HepG2 (cell line): ENCODE measurements at regions not wholly inside any gene's neighbourhood (a gene's known extent, or its start where the extent isn't known, plus 50 kb on each side); places are given as distances from the start of the nearest gene placed in this dataset.

Experiments used
- ATAC-seq: fragments of 200-7000 bp; cut with Tn5 transposase; 3 replicates; pipeline ENCODE4 v1.9.1; 2020; ENCODE audit warnings: mild to moderate bottlenecking, moderate library complexity
- BruUV-seq: library from RNA; stranded (reverse); fragments of 400-500 nt; replicated peaks from 2 replicates; lab custom pipeline; 2021; lab: Mats Ljungman, UMichigan
- CTCF ChIA-PET: fragments of 300-600 bp; formaldehyde crosslinking; extraction: SDS; loops from one replicate; lab custom pipeline; 2021; ENCODE audit warnings: low total read pairs, inconsistent platforms, low intra/inter-chr PET ratio; lab: Yijun Ruan, JAX
- POLR2A ChIA-PET: fragments of 350-600 bp; sonication (Branson Sonifier 250); formaldehyde crosslinking; loops from one replicate; lab custom pipeline; 2020; ENCODE audit warnings: antibody characterized with exemption, inconsistent platforms; lab: Yijun Ruan, JAX
- DNase-seq: peaks from one replicate; pipeline ENCODE4 v3.0.0-alpha.2; 2015; ENCODE audit warnings: low spot score
- FAIRE-seq: peaks from 3 replicates; lab custom pipeline; 2011; peaks lifted over from hg19 to GRCh38; lab: Jason Lieb, UNC
- H2AFZ ChIP-seq: one replicate; pipeline ENCODE4 v1.6.1; 2011; ENCODE audit warnings: low read length, inconsistent platforms
- H3K27ac ChIP-seq: fragments of 300-600 bp; 3 replicates; pipeline ENCODE4 v1.8.0; 2011; ENCODE audit warnings: mixed run types, mild to moderate bottlenecking, mixed read lengths, low read length, inconsistent platforms; ENCODE audit not compliant: insufficient read depth; ENCODE audit errors: extremely low read length
- H3K27me3 ChIP-seq, 2 experiments: fragments of 200-600 bp in 1 of 2; 2 replicates in 1 of 2; 3 replicates in 1 of 2; pipeline versions ENCODE4 v1.6.0 to v1.8.0; 2011; ENCODE audit warnings: low read length in 2 of 2, mild to moderate bottlenecking in 2 of 2, moderate library complexity in 2 of 2, inconsistent platforms in 1 of 2; ENCODE audit not compliant: insufficient read depth in 2 of 2, control insufficient read depth in 1 of 2
- H3K36me3 ChIP-seq, 2 experiments: fragments of 200-600 bp in 1 of 2; replicated peaks in 1 of 2; 2 replicates in 1 of 2; 3 replicates in 1 of 2; pipeline versions ENCODE4 v1.5.1 to v1.8.0; 2011; ENCODE audit warnings: low read length in 2 of 2, inconsistent platforms in 1 of 2; ENCODE audit not compliant: insufficient read depth in 2 of 2, control insufficient read depth in 1 of 2
- H3K4me1 ChIP-seq: 2 replicates; pipeline ENCODE4 v1.5.1; 2012; ENCODE audit warnings: low read length, inconsistent platforms; ENCODE audit not compliant: insufficient read depth
- H3K4me2 ChIP-seq: 2 replicates; pipeline ENCODE4 v1.6.0; 2011; ENCODE audit warnings: low read depth, low read length, inconsistent platforms
- H3K4me3 ChIP-seq, 3 experiments: fragments of 200-600 bp in 1 of 3; sonication (generic), shearing (Covaris generic) in 1 of 3; replicated peaks in 1 of 3; 2 replicates each; pipeline ENCODE4 v1.5.1; 2011 to 2016; ENCODE audit warnings: low read length in 3 of 3, inconsistent platforms in 2 of 3, low read depth in 2 of 3, mild to moderate bottlenecking in 2 of 3, control low read depth in 1 of 3, mixed read lengths in 1 of 3; ENCODE audit not compliant: insufficient read depth in 1 of 3
- H3K79me2 ChIP-seq: one replicate; pipeline ENCODE4 v1.6.1; 2011; ENCODE audit warnings: low read length, inconsistent platforms; ENCODE audit not compliant: insufficient read depth
- H3K9ac ChIP-seq: 2 replicates; pipeline ENCODE4 v1.6.0; 2011; ENCODE audit warnings: mild to moderate bottlenecking, low read depth, low read length, inconsistent platforms; ENCODE audit not compliant: insufficient read depth
- H3K9me3 ChIP-seq: 2 replicates; pipeline ENCODE4 v1.5.1; 2012; ENCODE audit warnings: mild to moderate bottlenecking, low read length
- H4K20me1 ChIP-seq: 2 replicates; pipeline ENCODE4 v1.6.0; 2011; ENCODE audit warnings: inconsistent platforms, mild to moderate bottlenecking, low read length, moderate library complexity; ENCODE audit not compliant: insufficient read depth
- ARNT ChIP-seq: fragments of 450-650 bp; IDR thresholded peaks from 2 replicates; pipeline ENCODE4 v1.6.1; 2017
- BRCA1 ChIP-seq: sonication (generic); formaldehyde crosslinking; IDR thresholded peaks from 2 replicates; pipeline ENCODE4 v1.4.0; 2020; ENCODE audit warnings: missing genetic modification reagents
- HOXA9 ChIP-seq: sonication (generic); formaldehyde crosslinking; IDR thresholded peaks from 2 replicates; pipeline ENCODE4 v1.8.1; 2022; ENCODE audit warnings: missing genetic modification reagents, mild to moderate bottlenecking, moderate library complexity, borderline replicate concordance
- MAZ ChIP-seq, 2 experiments: sonication (generic) in 1 of 2; formaldehyde crosslinking in 1 of 2; IDR thresholded peaks; 2 replicates each; pipeline versions ENCODE4 v1.5.0 to v1.6.1; 2012 to 2020; ENCODE audit warnings: low read depth in 2 of 2, mild to moderate bottlenecking in 2 of 2, borderline replicate concordance in 1 of 2, improper control_type of control experiment in 1 of 2, low read length in 1 of 2, missing genetic modification reagents in 1 of 2, moderate library complexity in 1 of 2
- POLR2G ChIP-seq: fragments of 200-400 bp; formaldehyde crosslinking; IDR thresholded peaks from 2 replicates; pipeline ENCODE4 v1.6.1; 2018; ENCODE audit warnings: mild to moderate bottlenecking, low read depth, low read length, moderate library complexity
- RNF2 ChIP-seq: fragments of 450-650 bp; conservative IDR thresholded peaks from 2 replicates; pipeline ENCODE4 v1.6.1; 2016; ENCODE audit warnings: low read depth
- TOPORS ChIP-seq: sonication (generic); formaldehyde crosslinking; IDR thresholded peaks from 2 replicates; pipeline ENCODE4 v1.8.0; 2023; ENCODE audit warnings: mild to moderate bottlenecking, missing genetic modification reagents
- ZBTB42 ChIP-seq: sonication (generic); formaldehyde crosslinking; IDR thresholded peaks from 2 replicates; pipeline ENCODE4 v1.5.0; 2020; ENCODE audit warnings: mild to moderate bottlenecking, missing genetic modification reagents
- ZBTB43 ChIP-seq: sonication (generic); formaldehyde crosslinking; conservative IDR thresholded peaks from 2 replicates; pipeline ENCODE4 v1.4.0; 2020; ENCODE audit warnings: missing genetic modification reagents
- ZFP90 ChIP-seq: sonication (generic); formaldehyde crosslinking; IDR thresholded peaks from 2 replicates; pipeline ENCODE4 v1.8.0; 2022; ENCODE audit warnings: missing genetic modification reagents, mild to moderate bottlenecking, inconsistent platforms, borderline replicate concordance
- ZNF205 ChIP-seq: IDR thresholded peaks from 2 replicates; pipeline ENCODE4 v1.6.1; 2018; ENCODE audit warnings: missing biosample characterization, missing genetic modification reagents
- ZNF230 ChIP-seq: sonication (generic); formaldehyde crosslinking; IDR thresholded peaks from 2 replicates; pipeline ENCODE4 v1.4.0; 2020; ENCODE audit warnings: mild to moderate bottlenecking, missing genetic modification reagents
- ZNF501 ChIP-seq: sonication (generic); formaldehyde crosslinking; IDR thresholded peaks from 2 replicates; pipeline ENCODE4 v1.5.1; 2020; ENCODE audit warnings: mild to moderate bottlenecking, moderate library complexity, missing genetic modification reagents
- ZNF589 ChIP-seq: sonication (generic); formaldehyde crosslinking; conservative IDR thresholded peaks from 2 replicates; pipeline ENCODE4 v1.8.0; 2022; ENCODE audit warnings: mild to moderate bottlenecking, moderate library complexity, missing genetic modification reagents
- ZNF607 ChIP-seq: sonication (generic); formaldehyde crosslinking; IDR thresholded peaks from 2 replicates; pipeline ENCODE4 v1.5.1; 2020; ENCODE audit warnings: missing genetic modification reagents, mild to moderate bottlenecking, borderline replicate concordance
- ZNF713 ChIP-seq: sonication (generic); formaldehyde crosslinking; IDR thresholded peaks from 2 replicates; pipeline ENCODE4 v1.4.0; 2020; ENCODE audit warnings: mild to moderate bottlenecking, missing genetic modification reagents
- ZNF784 ChIP-seq: sonication (generic); formaldehyde crosslinking; IDR thresholded peaks from 2 replicates; pipeline ENCODE4 v1.5.1; 2020; ENCODE audit warnings: missing genetic modification reagents, mild to moderate bottlenecking, borderline replicate concordance
- ZNF800 ChIP-seq: sonication (generic); formaldehyde crosslinking; IDR thresholded peaks from 2 replicates; pipeline ENCODE4 v1.4.0; 2020; ENCODE audit warnings: missing genetic modification reagents
- ZNF879 ChIP-seq: sonication (generic); formaldehyde crosslinking; IDR thresholded peaks from 2 replicates; pipeline ENCODE4 v1.8.1; 2023; ENCODE audit warnings: missing genetic modification reagents
- ZSCAN29 ChIP-seq: sonication (generic); formaldehyde crosslinking; conservative IDR thresholded peaks from 2 replicates; pipeline ENCODE4 v1.4.0; 2020; ENCODE audit warnings: mild to moderate bottlenecking, missing genetic modification reagents
- WGBS: methylation state at CpG from one replicate; pipeline ENCODE4 v1.1.6; 2017; ENCODE audit warnings: low lambda C conversion rate; 5-methylcytosine and 5-hydroxymethylcytosine counted together
- in situ Hi-C: cut with HindIII; loops from 2 replicates; pipeline ENCODE4 v1.10.0; 2017; ENCODE audit warnings: low pct_unique_long_range_greater_than_20kb; ENCODE audit not compliant: extremely low pct_ligation_motif_present
- intact Hi-C: fragments of 100-400 bp; cut with micrococcal nuclease; formaldehyde crosslinking; loops from one replicate; pipeline ENCODE4 v1.10.0; 2022; ENCODE audit not compliant: unreplicated experiment

- POLR2A ChIA-PET, result no interaction called here
- FAIRE-seq (peak; percentile 90), ATAC-seq (peak; percentile 87), DNase-seq (peak; percentile 45)
- no peak overlapping the region for H3K27ac ChIP-seq
- no peak overlapping the region for H3K9ac ChIP-seq
- CTCF ChIA-PET, result interaction anchor here (1.1 to 1.5 kb wide), 2 partner anchors 101 to 532 kb away, joined by 5 to 8 read pairs; no protein-coding TSS in a partner anchor
- intact Hi-C loops, result loop anchor here (1.0 to 5.0 kb wide), 3 partner anchors 100 to 532 kb away; no protein-coding TSS in a partner anchor
- 38% methylated on average over 6 of the region's 7 CpGs for WGBS
- H3K27me3 ChIP-seq, result peaks cover 6 to 26% of the 10 kb centered on the region in 2 experiments; a peak in 3 of 5 replicates
- peak overlapping the region; percentile 48; the same call in 1 of the 2 replicates for H3K4me2 ChIP-seq
- no TSS peak for BruUV-seq
- no peak overlapping the region for H2AFZ ChIP-seq
- H3K79me2 ChIP-seq, result no peaks in the 10 kb centered on the region
- peaks cover 21% of the 10 kb centered on the region for H3K4me1 ChIP-seq
- peak overlapping the region in 1 of 3 experiments; percentile 34; a peak in 1 of 6 replicates for H3K4me3 ChIP-seq
- in situ Hi-C loops, result no loop called here
- no peaks in the 10 kb centered on the region for H4K20me1 ChIP-seq
- no peaks in the 10 kb centered on the region for H3K9me3 ChIP-seq
- H3K36me3 ChIP-seq, result no peaks in the 10 kb centered on the region
- peak; percentile 66; the same call in 1 of the 2 replicates for TF ChIP-seq BRCA1 (CRISPR knock-in tag)
- no peak for TF ChIP-seq RNF2
- no peak for TF ChIP-seq ZBTB42 (CRISPR knock-in tag)
- no peak for TF ChIP-seq ZNF607
- no peak for TF ChIP-seq MAZ (IDR thresholded peaks at IDR 0.05; ENCODE audit: borderline replicate concordance, low read depth, low read length)
- TF ChIP-seq MAZ (CRISPR knock-in tag; IDR thresholded peaks at IDR 0.05; ENCODE audit: low read depth), result no peak
- TF ChIP-seq ZNF501 (CRISPR knock-in tag), result 0 out of 2 replicates have a peak, but pooled peaks have one; percentile 26
- no peak for TF ChIP-seq TOPORS
- 0 out of 2 replicates have a peak, but pooled peaks have one; percentile 25 for TF ChIP-seq ZSCAN29 (CRISPR knock-in tag)
- TF ChIP-seq ZNF713 (CRISPR knock-in tag), result no peak
- TF ChIP-seq POLR2G, result no peak
- TF ChIP-seq ZNF784 (CRISPR knock-in tag), result no peak
- TF ChIP-seq HOXA9 (CRISPR knock-in tag), result no peak
- no peak for TF ChIP-seq ZNF589 (CRISPR knock-in tag)
- no peak for TF ChIP-seq ZNF879 (CRISPR knock-in tag)
- no peak for TF ChIP-seq ZNF205
- TF ChIP-seq ZNF800 (CRISPR knock-in tag), result 0 out of 2 replicates have a peak, but pooled peaks have one; percentile 50
- 0 out of 2 replicates have a peak, but pooled peaks have one; percentile 45 for TF ChIP-seq ZNF230 (CRISPR knock-in tag)
- TF ChIP-seq ZBTB43 (CRISPR knock-in tag), result 0 out of 2 replicates have a peak, but pooled peaks have one; percentile 40
- 0 out of 2 replicates have a peak, but pooled peaks have one; percentile 36 for TF ChIP-seq ZFP90 (CRISPR knock-in tag)
- TF ChIP-seq ARNT, result no peak
Measured at GRCh38 chr17:65455972-65456343, 105.5 kb downstream of the AXIN2 start.
